Right ventricle myocardium inferior (tissue), 1 donor: ENCODE measurements at regions not wholly inside any gene's neighbourhood (a gene's known extent, or its start where the extent isn't known, plus 50 kb on each side); places are given as distances from the start of the nearest gene placed in this dataset.
A peak's percentile ranks its signal among the peaks of the same experiment; 100 is the strongest.

ENCODE experiments used
- ATAC-seq: fragments of 200-7000 bp; cut with Tn5 transposase; one replicate; pipeline ENCODE4 v1.9.1; 2020; ENCODE audit warnings: mild to moderate bottlenecking, moderate library complexity
- DNase-seq: peaks from one replicate; pipeline ENCODE4 v3.0.0; 2021; ENCODE audit errors: missing footprints
- intact Hi-C: fragments of 100-400 bp; cut with DNase I; formaldehyde crosslinking; loops from one replicate; pipeline ENCODE4 v1.11.0; 2022
- donor health status: DM: no; HTN: yes; CAD: no; lungs with severe emphysema.

DNA sequence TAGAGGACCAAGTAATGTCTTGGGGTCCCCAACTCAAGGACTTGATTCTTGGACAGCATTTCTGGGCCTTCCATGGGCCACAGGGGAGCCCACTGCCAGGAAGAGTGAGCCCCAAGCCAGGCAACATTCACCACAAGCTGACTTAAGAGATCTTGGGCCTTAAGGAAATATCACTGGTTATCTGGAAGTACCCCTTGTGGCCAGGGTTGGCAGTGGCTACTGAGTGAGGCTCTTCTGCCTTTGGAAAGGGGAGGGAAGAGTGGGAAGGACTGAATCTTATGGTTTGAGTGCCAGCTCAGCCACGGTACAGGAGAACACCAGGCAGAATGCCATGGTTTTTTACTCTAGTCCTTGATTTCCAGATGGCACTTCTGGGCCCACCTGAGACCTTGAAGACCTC lies 228.9 kb upstream of the RGS18 start:
- ATAC-seq (no peak), DNase-seq (no peak)
- intact Hi-C loops: no loop called here

DNA sequence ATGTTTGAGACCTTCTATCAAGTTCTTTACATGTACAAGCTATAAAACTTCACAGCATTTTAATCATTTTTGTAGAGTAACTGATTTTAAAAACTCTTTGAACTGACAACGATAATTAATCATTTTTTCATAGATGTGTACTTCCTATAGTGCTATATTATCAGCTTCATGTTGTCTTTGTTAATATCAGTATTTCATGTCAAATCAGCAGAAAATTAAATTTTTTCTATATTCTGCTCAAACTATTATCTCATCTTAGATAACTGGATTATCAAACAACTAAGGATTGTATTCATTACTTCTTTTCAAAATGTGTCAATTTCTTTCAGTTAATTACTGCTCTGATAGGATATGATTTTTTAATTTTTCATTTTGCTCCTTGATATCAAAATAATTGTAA lies 214.6 kb upstream of the RGS18 start:
- no peak for DNase-seq
- intact Hi-C loops: no loop called here
- ATAC-seq: no peak

- DNase-seq (no peak), ATAC-seq (no peak)
- intact Hi-C loops: no loop called here
These were observed 204.7 kb upstream of the RGS18 start for GRCh38 chr1:191953526-191953925.

DNA sequence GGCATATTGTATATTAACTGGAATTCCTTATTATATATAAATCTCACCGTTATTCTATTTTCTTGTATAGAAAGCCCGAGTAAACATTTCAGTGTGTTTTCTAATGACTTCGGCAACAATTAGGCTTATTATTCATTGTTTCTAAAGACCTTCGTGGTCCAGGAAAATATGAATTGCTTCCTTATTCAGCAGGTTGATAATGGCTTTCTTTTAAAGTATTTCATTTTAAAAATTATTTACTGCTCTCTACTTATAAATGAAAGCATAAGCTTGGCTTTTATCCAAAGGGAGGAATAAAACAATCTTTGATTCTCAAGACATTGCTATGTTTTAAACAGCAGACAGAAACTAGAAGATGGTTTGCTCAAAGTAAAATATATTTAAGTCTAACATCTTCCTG lies 198.4 kb upstream of the RGS18 start:
- intact Hi-C loops: no loop called here

DNA sequence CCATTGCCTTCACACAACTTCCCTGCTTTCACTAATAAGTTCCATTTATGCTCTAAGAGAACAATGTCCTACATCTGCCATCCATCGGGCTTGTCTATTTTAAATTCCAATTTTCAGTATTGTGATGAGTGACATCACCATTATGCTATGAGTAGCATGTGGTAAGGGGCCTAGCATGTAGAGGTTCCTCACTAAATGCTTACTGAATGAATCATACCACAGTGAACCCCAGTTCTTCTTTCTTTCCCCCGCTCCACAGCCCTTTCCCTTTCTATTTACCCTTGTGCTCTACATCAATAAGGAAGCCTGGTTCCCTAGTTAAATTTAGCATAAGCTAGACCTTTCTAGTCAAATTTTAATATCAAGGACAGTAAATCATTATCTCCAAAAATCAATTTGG lies 195.0 kb upstream of the RGS18 start:
- intact Hi-C loops: no loop called here
- DNase-seq (no peak), ATAC-seq (peak; percentile 42)

More for the DNA sequence above, 198.4 kb upstream of the RGS18 start:
- no peak for ATAC-seq
- DNase-seq: no peak

- intact Hi-C loops: no loop called here
- ATAC-seq (peak; percentile 80), DNase-seq (no peak)
These were observed 194.3 kb upstream of the RGS18 start for GRCh38 chr1:191963781-191964455.

DNA sequence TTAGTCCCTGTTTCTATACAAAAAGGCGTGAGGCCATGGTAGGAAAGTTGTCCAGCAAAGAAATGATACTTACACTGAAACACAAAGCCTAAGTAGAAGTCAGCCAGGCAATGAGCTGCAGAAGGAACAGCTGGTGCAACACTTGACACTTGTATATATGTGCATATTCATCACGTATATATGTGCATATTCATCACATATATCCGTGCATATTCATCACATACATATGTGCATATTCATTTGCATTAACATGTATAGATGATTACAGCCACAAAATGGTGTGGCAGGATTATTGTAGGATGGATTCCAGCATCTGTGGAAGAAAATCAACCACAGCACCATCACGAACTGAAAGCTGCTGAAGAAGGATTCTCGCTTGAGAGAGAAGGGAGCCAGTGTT lies 189.0 kb upstream of the RGS18 start:
- ATAC-seq: no peak
- intact Hi-C loops: no loop called here
- no peak for DNase-seq

DNA sequence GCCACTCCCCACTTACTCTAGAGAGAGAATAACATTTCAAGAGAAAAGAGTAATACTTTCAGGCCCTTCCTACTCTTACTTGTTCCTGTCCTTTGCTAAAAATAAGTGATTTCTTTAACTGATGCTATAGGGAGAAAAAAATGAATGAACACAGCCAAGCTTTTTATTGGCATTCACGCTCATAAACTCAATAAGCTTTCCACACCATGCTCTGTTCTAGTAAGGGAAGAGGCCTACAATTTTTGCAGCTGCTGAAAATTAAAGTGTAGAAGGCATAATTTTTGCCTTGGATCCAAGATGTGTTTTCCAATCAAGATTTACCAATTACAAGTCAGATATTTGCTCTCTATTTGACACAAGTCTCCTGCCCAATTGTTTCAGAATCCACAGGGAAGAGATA lies 188.1 kb upstream of the RGS18 start:
- intact Hi-C loops: no loop called here
- DNase-seq (no peak), ATAC-seq (no peak)

- no peak for ATAC-seq
- intact Hi-C loops: no loop called here
These were observed 186.8 kb upstream of the RGS18 start for GRCh38 chr1:191971447-191971846.

DNA sequence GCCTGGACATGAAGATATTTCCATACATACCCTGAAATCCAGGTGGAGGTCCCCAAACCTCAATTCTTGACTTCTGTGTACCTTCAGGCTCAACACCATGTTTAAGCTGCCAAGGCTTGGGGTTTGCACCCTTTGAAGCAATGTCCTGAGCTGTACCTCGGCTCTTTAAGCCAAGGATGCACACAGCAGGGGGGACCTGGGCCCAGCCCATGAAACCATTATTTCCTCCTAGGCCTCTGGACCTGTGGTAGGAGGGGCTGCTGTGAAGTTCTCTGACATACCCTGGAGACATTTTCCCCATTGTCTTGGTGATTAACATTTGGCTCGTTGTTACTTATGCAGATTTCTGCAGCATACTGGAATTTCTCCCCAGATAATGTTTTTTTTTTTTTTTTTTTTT lies 184.3 kb upstream of the RGS18 start:
- intact Hi-C loops: no loop called here
- ATAC-seq (no peak), DNase-seq (no peak)

More at GRCh38 chr1:191971447-191971846, 186.8 kb upstream of the RGS18 start:
- DNase-seq: no peak

DNA sequence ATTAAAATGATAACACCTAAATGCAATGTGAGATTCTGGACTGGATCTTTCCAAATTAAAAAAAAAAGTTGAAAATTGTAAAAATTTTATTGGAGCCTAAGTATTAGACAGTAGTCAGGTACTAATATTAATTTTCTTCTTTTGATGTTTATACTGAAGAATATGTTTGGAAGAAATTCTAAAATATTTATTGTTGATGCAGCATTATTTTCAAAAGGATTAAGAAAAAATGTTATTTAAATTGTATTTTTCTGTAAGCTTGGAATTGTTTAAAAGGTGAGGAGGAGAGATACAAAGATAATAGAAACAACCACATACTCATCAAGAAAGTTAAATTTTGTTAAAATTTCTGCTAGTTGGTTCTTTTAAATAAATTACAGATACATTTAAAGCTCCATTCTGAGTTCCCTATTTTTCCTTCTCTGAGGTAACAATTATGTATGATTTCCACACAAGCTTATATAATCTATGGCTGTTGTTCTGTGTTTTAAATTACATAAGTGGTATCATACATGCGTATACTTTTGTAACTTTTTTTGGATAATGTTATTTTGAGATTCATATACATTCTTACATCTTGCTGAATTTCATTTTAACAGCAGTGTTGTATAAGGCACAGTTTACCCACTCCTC lies 180.3 kb upstream of the RGS18 start:
- DNase-seq (no peak), ATAC-seq (no peak)
- intact Hi-C loops: no loop called here

DNA sequence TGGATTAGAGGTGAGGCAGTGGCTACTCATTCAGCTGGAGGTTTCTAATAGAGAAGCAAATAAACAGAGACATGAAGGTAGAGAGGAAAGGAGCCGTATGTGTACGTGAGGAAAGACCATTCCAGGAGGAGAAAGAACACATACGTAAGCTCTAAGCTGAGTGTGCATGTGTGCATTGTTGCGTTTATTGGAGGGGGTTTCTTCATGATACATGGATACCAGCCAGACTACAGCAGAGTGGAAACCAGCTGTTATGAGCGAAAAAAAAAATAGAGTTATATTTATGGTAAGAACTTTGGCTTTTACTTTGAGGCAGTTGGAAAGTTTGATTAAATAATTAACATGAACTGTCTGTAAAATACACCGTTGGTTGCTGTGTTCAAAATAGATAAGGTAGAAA lies 173.4 kb upstream of the RGS18 start:
- intact Hi-C loops: no loop called here
- ATAC-seq (no peak), DNase-seq (no peak)

- ATAC-seq (no peak), DNase-seq (no peak)
- intact Hi-C loops: loop anchor here (5.0 kb wide), 1 partner anchor 320 kb away; no protein-coding TSS in a partner anchor
These were observed 166.1 kb upstream of the RGS18 start for GRCh38 chr1:191992118-191992517.

DNA sequence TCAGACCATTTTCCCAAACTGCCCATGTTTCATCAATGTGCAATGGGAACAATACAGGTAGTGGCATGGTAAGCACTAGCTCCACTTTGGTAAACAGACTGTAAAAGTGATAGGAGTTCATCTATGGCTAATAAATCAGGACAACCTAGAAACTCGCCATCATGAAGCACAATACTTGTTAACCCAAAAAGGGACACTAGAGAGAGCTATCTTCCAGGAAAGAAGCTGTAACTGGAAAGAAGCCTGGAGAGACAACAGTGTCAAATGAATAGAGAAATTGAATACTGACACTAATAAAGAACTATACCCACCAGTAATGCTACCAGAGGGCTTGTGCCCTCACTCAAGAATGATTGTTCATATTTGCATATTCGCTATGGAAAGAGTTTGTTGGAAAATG lies 164.7 kb upstream of the RGS18 start:
- intact Hi-C loops: loop anchor here (5.0 kb wide), 1 partner anchor 319 kb away; no protein-coding TSS in a partner anchor
- DNase-seq (no peak), ATAC-seq (no peak)

DNA sequence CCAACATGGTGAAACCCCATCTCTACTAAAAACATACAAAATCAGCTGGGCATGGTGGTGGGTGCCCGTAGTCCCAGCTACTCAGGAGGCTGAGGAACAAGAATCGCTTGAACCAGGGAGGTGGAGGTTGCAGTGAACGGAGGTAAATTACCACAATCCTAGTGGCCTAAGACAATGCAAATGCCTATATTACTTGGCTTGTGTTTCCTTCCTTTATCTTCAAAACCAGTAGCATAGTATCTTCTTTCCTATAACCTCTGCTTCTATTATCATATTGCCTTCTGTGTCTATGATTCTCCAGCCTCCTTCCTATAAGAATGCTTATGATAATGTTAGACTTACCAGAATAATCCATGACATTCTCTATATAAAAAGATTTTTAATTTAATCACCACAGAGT lies 156.2 kb upstream of the RGS18 start:
- intact Hi-C loops: no loop called here
- DNase-seq (no peak), ATAC-seq (no peak)

DNA sequence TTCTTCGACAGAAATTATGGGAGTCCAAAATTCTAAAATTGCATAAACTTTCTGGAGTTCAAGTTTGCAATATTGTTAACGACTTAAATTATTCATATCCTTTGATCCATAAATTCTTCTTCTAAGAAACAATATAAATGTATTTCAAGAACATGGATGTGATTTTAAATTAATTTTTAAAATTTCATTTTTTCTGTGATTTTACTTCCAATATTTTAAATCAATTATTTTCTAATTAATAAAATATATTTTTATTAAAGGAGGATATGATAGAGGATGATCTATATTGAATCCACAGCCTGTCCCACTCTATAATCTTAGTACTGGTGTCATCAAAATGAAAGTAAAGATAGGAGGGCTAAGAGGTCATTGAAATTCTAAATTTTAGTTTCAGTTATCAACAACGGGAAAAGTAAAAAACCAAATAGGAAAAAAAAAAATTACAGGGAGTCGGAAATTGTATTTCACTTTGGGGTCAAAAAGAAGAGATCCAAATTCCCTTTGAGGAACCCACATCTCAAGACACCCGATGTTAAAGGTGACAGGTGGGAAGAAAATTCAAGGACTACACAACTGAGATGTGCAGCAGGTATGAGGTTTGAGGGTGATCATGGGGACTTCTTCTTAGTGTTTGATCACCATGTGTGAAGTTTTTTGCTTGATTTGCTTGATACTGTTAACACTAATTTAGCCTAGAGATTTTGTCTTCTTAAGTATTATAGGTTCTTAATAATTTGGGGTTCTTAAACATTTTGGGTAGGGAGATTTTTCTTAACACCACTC lies 154.8 kb upstream of the RGS18 start:
- ATAC-seq (no peak), DNase-seq (no peak)
- intact Hi-C loops: no loop called here

GRCh38 chr1:192005976-192006375 lies 152.3 kb upstream of the RGS18 start:
- intact Hi-C loops: no loop called here
- no peak for ATAC-seq
- no peak for DNase-seq

DNA sequence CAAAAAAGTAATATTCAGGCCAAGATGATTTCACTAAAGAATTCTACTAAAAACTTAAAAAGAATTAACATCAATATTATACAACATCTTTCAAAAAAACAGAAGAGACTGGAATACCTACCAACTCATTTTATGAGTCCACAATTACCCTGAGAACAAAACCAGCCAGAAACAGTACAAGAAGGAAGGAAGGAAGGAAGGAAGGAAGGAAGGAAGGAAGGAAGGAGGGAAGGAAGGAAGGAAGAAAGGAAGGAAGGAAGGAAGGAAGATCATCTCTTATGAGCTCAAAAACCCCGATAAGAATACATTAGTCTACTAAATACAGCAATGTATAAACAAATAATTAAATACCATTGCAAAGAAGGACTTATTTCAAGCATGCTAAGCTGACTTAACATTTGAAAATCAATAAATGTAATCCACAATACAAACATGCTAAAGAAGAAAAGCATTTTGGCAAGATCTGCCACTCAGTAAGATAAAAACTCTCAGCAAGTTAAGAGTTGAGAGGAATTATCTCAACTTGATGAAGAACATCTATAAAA lies 149.9 kb upstream of the RGS18 start:
- DNase-seq (no peak), ATAC-seq (no peak)
- intact Hi-C loops: no loop called here

DNA sequence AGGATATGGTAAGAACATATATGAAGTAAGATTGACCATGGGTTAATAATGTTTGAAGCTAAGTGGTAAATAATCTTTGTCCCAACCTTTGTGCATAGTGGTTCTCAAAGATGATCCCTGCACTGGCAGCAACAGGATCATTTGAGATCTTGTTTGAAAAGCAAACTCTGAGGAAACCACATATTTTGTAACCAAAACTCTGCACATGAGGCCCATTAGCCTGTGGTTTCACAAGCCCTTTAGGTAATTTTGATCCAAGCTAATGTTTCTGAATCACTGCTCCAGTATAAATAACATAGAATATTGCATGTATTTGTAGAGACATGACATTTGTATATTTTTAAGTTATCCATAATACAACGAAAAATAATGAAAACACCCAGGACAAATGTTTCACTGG lies 147.9 kb upstream of the RGS18 start:
- intact Hi-C loops: no loop called here
- ATAC-seq: no peak
- no peak for DNase-seq

DNA sequence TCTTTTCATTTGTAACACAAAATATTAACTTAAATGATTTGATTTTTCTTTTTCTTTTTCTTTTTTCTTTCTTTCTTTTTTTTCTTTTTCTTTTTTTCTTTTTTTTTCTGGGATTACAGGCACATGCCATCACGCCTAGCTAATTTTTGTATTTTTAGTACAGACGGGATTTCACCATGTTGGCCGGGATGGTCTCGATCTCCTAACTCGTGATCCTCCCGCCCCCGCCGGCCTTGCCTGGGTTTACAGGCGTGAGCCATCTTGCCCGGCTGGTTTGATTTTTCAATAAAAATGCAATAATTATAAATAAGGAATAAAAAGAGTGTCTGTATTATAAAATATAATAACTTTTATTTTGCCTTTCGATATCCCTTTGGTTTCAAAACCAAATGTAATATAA lies 146.7 kb upstream of the RGS18 start:
- ATAC-seq: no peak
- DNase-seq: no peak
- intact Hi-C loops: no loop called here
